ENCODE measurements at regions not wholly inside any gene's neighbourhood (a gene's known extent, or its start where the extent isn't known, plus 50 kb on each side); places are given as distances from the start of the nearest gene placed in this dataset.

DNA sequence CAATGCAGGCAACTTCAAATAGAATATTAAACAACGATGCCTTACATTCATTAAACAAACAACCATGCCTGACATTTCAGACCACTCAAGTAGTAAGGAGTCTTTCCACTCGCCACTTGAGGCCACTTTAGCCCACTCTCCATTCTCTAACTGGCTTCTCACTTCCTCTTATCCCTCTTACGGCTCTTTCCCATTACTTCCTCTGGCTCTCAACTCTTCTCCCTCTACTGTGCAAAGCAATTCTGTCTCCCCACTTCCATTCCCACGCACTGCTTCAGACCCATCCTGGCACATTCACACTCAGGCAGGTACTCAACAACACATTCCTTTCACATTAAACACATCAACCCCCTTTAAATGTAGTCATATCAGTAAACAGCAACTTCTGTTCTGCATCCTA, 229.8 kb upstream of the IPO5 start:
- Histone ChIP-seq H3K27ac (ENCODE audit: insufficient read depth, low read length) (no peak overlapping the region), H4K91ac (ENCODE audit: insufficient read depth, low read depth, low read length) (no peak overlapping the region), H3K23ac (ENCODE audit: low read depth, low read length) (no peak overlapping the region), H3K9me3 (ENCODE audit: control insufficient read depth, insufficient read depth, low read length) (no peaks in the 10 kb centered on the region), H4K8ac (ENCODE audit: low read depth in 2 of 2, low read length in 2 of 2) (no peak overlapping the region), H3K36me3 (ENCODE audit: control insufficient read depth, insufficient read depth, low read length) (no peaks in the 10 kb centered on the region), H2BK5ac (ENCODE audit: low read depth, low read length, poor library complexity, severe bottlenecking) (no peak overlapping the region), H2BK15ac (ENCODE audit: low read depth, low read length) (no peak overlapping the region), H2AFZ (replicated peaks; ENCODE audit: low read length, poor library complexity) (no peak overlapping the region), H3K14ac (replicated peaks; ENCODE audit: low read depth, low read length) (no peak overlapping the region), H4K5ac (ENCODE audit: low read depth, low read length) (no peak overlapping the region), H3K4me2 (ENCODE audit: low read depth, low read length) (no peak overlapping the region), H3K18ac (ENCODE audit: low read depth, low read length) (no peak overlapping the region), H3K4ac (ENCODE audit: low read depth, low read length) (no peak overlapping the region), H3K9ac (ENCODE audit: low read depth, low read length) (no peak overlapping the region), H3K9me1 (ENCODE audit: insufficient read depth, low read length) (no peaks in the 10 kb centered on the region), H3K27me3 (ENCODE audit: control insufficient read depth, insufficient read depth, low read length) (no peaks in the 10 kb centered on the region), H3K4me1 (ENCODE audit: control insufficient read depth, insufficient read depth, low read length) (no peaks in the 10 kb centered on the region), H3K4me3 (ENCODE audit: insufficient read depth, low read depth, low read length) (no peak overlapping the region), H2BK20ac (ENCODE audit: low read depth, low read length) (no peak overlapping the region), H3K79me1 (ENCODE audit: low read depth in 1 of 2, low read length in 2 of 2) (no peaks in the 10 kb centered on the region), H4K20me1 (ENCODE audit: insufficient read depth, low read length) (no peaks in the 10 kb centered on the region), H2AK5ac (ENCODE audit: low read depth, low read length) (no peak overlapping the region), H2BK120ac (ENCODE audit: low read depth, low read length) (no peak overlapping the region), H2AK9ac (replicated peaks; ENCODE audit: low read depth, low read length, poor library complexity) (no peak overlapping the region), H3K56ac (ENCODE audit: extremely low read depth, insufficient read depth, low read length) (no peak overlapping the region)
- no peak for DNase-seq
- CTCF ChIA-PET = no interaction called here
- dilution Hi-C loops (cut with HindIII; ENCODE audit: low sequenced_read_pairs, unreplicated experiment) (no loop called here), in situ Hi-C loops (cut with MboI; ENCODE audit: low sequenced_read_pairs) (no loop called here), intact Hi-C loops (cut with micrococcal nuclease) (no loop called here)
- BruUV-seq (replicated peaks) = no TSS peak
- 67% methylated on average over 4 of the region's 4 CpGs; no CpG with 5 or more reads in 1 of the 2 experiments for WGBS, 2 experiments (ENCODE audit: extremely low coverage in 2 of 2, insufficient read length in 1 of 2)
- no peak for ATAC-seq (ENCODE audit: low read depth)
- POLR2A ChIA-PET (ENCODE audit: unreplicated experiment) = no interaction called here
- TF ChIP-seq, protein P1, sequence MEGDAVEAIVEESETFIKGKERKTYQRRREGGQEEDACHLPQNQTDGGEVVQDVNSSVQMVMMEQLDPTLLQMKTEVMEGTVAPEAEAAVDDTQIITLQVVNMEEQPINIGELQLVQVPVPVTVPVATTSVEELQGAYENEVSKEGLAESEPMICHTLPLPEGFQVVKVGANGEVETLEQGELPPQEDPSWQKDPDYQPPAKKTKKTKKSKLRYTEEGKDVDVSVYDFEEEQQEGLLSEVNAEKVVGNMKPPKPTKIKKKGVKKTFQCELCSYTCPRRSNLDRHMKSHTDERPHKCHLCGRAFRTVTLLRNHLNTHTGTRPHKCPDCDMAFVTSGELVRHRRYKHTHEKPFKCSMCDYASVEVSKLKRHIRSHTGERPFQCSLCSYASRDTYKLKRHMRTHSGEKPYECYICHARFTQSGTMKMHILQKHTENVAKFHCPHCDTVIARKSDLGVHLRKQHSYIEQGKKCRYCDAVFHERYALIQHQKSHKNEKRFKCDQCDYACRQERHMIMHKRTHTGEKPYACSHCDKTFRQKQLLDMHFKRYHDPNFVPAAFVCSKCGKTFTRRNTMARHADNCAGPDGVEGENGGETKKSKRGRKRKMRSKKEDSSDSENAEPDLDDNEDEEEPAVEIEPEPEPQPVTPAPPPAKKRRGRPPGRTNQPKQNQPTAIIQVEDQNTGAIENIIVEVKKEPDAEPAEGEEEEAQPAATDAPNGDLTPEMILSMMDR (conservative IDR thresholded peaks at IDR 0.05; ENCODE audit: low read depth, low read length) = no peak
- TF ChIP-seq MAZ (IDR thresholded peaks at IDR 0.05; ENCODE audit: borderline replicate concordance, low read depth, low read length) (no peak), RCOR1 (IDR thresholded peaks at IDR 0.05; ENCODE audit: insufficient replicate concordance, low read length) (no peak)
